IMR-90 (cell line): ENCODE measurements at regions not wholly inside any gene's neighbourhood (a gene's known extent, or its start where the extent isn't known, plus 50 kb on each side); places are given as distances from the start of the nearest gene placed in this dataset.

ENCODE experiments used
- ATAC-seq: fragments of 200-7000 bp; cut with Tn5 transposase; 2 replicates; pipeline ENCODE4 v1.9.1; 2020; ENCODE audit warnings: low read depth, mild to moderate bottlenecking, moderate library complexity
- BruUV-seq: library from RNA; stranded (reverse); fragments of 400-500 nt; replicated peaks from 2 replicates; lab custom pipeline; 2021; lab: Mats Ljungman, UMichigan
- CTCF ChIA-PET: fragments of 300-600 bp; formaldehyde crosslinking; extraction: SDS; loops from one replicate; lab custom pipeline; 2021; ENCODE audit warnings: antibody characterized with exemption; lab: Yijun Ruan, JAX
- POLR2A ChIA-PET: fragments of 300-600 bp; sonication (Branson Sonifier 250); formaldehyde crosslinking; loops from one replicate; lab custom pipeline; 2022; ENCODE audit warnings: antibody characterized with exemption; ENCODE audit not compliant: unreplicated experiment; lab: Charles Lee
- DNase-seq: peaks from one replicate; pipeline ENCODE4 v3.0.0; 2013
- H2AFZ ChIP-seq: replicated peaks from 2 replicates; pipeline ENCODE3; 2013; ENCODE audit warnings: low read length, mild to moderate bottlenecking; ENCODE audit not compliant: poor library complexity
- H2AK5ac ChIP-seq: 2 replicates; pipeline ENCODE4 v1.6.1; 2013; ENCODE audit warnings: low read depth, low read length, inconsistent platforms
- H2AK9ac ChIP-seq: replicated peaks from 2 replicates; pipeline ENCODE3; 2013; ENCODE audit warnings: mild to moderate bottlenecking, low read depth, low read length, moderate library complexity; ENCODE audit not compliant: poor library complexity
- H2BK120ac ChIP-seq: 2 replicates; pipeline ENCODE4 v1.6.1; 2013; ENCODE audit warnings: low read depth, low read length, inconsistent platforms
- H2BK15ac ChIP-seq: 3 replicates; pipeline ENCODE4 v1.6.1; 2013; ENCODE audit warnings: low read depth, low read length, inconsistent platforms
- H2BK20ac ChIP-seq: 2 replicates; pipeline ENCODE4 v1.6.1; 2013; ENCODE audit warnings: low read depth, mild to moderate bottlenecking, inconsistent platforms, low read length, moderate library complexity
- H2BK5ac ChIP-seq: 2 replicates; pipeline ENCODE4 v1.6.1; 2013; ENCODE audit warnings: mild to moderate bottlenecking, low read depth, low read length, inconsistent platforms; ENCODE audit not compliant: poor library complexity, severe bottlenecking
- H3K14ac ChIP-seq: replicated peaks from 2 replicates; pipeline ENCODE4 v1.6.1; 2013; ENCODE audit warnings: low read depth, low read length, inconsistent platforms
- H3K18ac ChIP-seq: 2 replicates; pipeline ENCODE4 v1.6.1; 2013; ENCODE audit warnings: low read depth, low read length, control low read depth
- H3K23ac ChIP-seq: 2 replicates; pipeline ENCODE4 v1.6.1; 2013; ENCODE audit warnings: low read depth, low read length, inconsistent platforms
- H3K27ac ChIP-seq: 2 replicates; pipeline ENCODE4 v1.5.1; 2013; ENCODE audit warnings: mild to moderate bottlenecking, control low read depth, low read length; ENCODE audit not compliant: insufficient read depth
- H3K27me3 ChIP-seq: 2 replicates; pipeline ENCODE4 v1.6.1; 2013; ENCODE audit warnings: low read length; ENCODE audit not compliant: control insufficient read depth, insufficient read depth
- H3K36me3 ChIP-seq: 2 replicates; pipeline ENCODE4 v1.6.1; 2013; ENCODE audit warnings: low read length, mixed read lengths; ENCODE audit not compliant: control insufficient read depth, insufficient read depth
- H3K4ac ChIP-seq: 2 replicates; pipeline ENCODE4 v1.6.1; 2013; ENCODE audit warnings: low read depth, low read length, inconsistent platforms
- H3K4me1 ChIP-seq: 2 replicates; pipeline ENCODE4 v1.6.1; 2013; ENCODE audit warnings: low read length, mixed read lengths; ENCODE audit not compliant: control insufficient read depth, insufficient read depth
- H3K4me2 ChIP-seq: 2 replicates; pipeline ENCODE4 v1.6.1; 2013; ENCODE audit warnings: low read depth, mild to moderate bottlenecking, control low read depth, low read length, moderate library complexity
- H3K4me3 ChIP-seq: 2 replicates; pipeline ENCODE4 v1.5.1; 2013; ENCODE audit warnings: low read depth, mild to moderate bottlenecking, control low read depth, low read length, moderate library complexity; ENCODE audit not compliant: insufficient read depth
- H3K56ac ChIP-seq: 2 replicates; pipeline ENCODE4 v1.6.1; 2013; ENCODE audit warnings: low read length, inconsistent platforms; ENCODE audit not compliant: insufficient read depth; ENCODE audit errors: extremely low read depth
- H3K79me1 ChIP-seq, 2 experiments: 2 replicates each; pipeline ENCODE4 v1.6.1; 2013; ENCODE audit warnings: low read length in 2 of 2, inconsistent platforms in 1 of 2, low read depth in 1 of 2
- H3K9ac ChIP-seq: 2 replicates; pipeline ENCODE4 v1.6.1; 2013; ENCODE audit warnings: low read depth, low read length, control low read depth
- H3K9me1 ChIP-seq: 2 replicates; pipeline ENCODE4 v1.6.1; 2013; ENCODE audit warnings: low read length, inconsistent platforms; ENCODE audit not compliant: insufficient read depth
- H3K9me3 ChIP-seq: 2 replicates; pipeline ENCODE4 v1.6.1; 2013; ENCODE audit warnings: low read length; ENCODE audit not compliant: control insufficient read depth, insufficient read depth
- H4K20me1 ChIP-seq: 2 replicates; pipeline ENCODE4 v1.6.1; 2013; ENCODE audit warnings: low read length, inconsistent platforms; ENCODE audit not compliant: insufficient read depth
- H4K5ac ChIP-seq: 2 replicates; pipeline ENCODE4 v1.6.1; 2013; ENCODE audit warnings: mild to moderate bottlenecking, low read depth, low read length, control low read depth
- H4K8ac ChIP-seq, 2 experiments: 2 replicates each; pipeline ENCODE4 v1.6.1; 2013; ENCODE audit warnings: low read depth in 2 of 2, low read length in 2 of 2, control low read depth in 1 of 2, inconsistent platforms in 1 of 2
- H4K91ac ChIP-seq: 2 replicates; pipeline ENCODE4 v1.6.1; 2013; ENCODE audit warnings: low read depth, low read length, inconsistent platforms; ENCODE audit not compliant: insufficient read depth
- CEBPB ChIP-seq: IDR thresholded peaks from 2 replicates; pipeline ENCODE4 v1.6.1; 2012; ENCODE audit warnings: low read depth, low read length, improper control_type of control experiment
- MAZ ChIP-seq: IDR thresholded peaks from 2 replicates; pipeline ENCODE4 v1.6.1; 2012; ENCODE audit warnings: low read depth, mild to moderate bottlenecking, low read length, improper control_type of control experiment, moderate library complexity, borderline replicate concordance
- MXI1 ChIP-seq: IDR thresholded peaks from 2 replicates; pipeline ENCODE4 v1.6.1; 2012; ENCODE audit warnings: low read depth, mild to moderate bottlenecking, low read length, moderate library complexity, borderline replicate concordance
- NFE2L2 ChIP-seq: fragments of 150-350 bp; IDR thresholded peaks from 2 replicates; pipeline ENCODE4 v1.6.1; 2016; ENCODE audit warnings: low read depth, mild to moderate bottlenecking, low read length
- WGBS, 2 experiments: methylation state at CpG; one replicate each; pipeline versions ENCODE4 v1.1.5 to v1.1.7; 2013; ENCODE audit warnings: missing lambda C conversion rate in 2 of 2; ENCODE audit not compliant: insufficient read length in 1 of 2; ENCODE audit errors: extremely low coverage in 2 of 2; 5-methylcytosine and 5-hydroxymethylcytosine counted together
- dilution Hi-C: fragments of 300-500 bp; cut with HindIII; formaldehyde crosslinking; loops from one replicate; pipeline ENCODE4 v1.14.3; 2018; ENCODE audit warnings: low sequenced_read_pairs; ENCODE audit not compliant: unreplicated experiment
- in situ Hi-C: fragments of 300-500 bp; cut with MboI; formaldehyde crosslinking; loops from 3 replicates; pipeline ENCODE4 v1.14.3; 2019; ENCODE audit warnings: low sequenced_read_pairs, inconsistent platforms, mixed read lengths
- intact Hi-C: fragments of 100-400 bp; cut with micrococcal nuclease; formaldehyde crosslinking; loops from 2 replicates; pipeline ENCODE4 v1.10.0; 2022

DNA sequence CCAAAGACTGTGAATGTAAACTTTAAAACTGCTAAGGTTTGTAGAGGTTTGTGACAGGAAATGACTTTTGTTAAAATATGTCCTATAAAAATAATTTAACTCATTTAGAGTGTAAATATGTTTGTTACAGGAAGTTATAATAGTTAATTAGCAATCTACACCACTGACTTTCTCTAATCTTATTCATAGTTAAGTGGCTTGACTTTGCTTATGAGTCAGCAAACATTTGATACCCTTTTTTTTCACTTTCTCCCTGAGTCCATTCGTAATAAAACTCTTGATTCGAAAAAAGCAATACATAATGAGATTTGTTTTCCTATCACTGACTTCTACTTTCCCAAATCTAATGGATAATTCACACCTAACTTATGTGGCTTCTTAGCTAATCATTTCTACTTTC, 317.7 kb upstream of the SEMA3C start:
- no TSS peak for BruUV-seq
- in situ Hi-C loops: no loop called here

More for the DNA sequence above, 317.7 kb upstream of the SEMA3C start:
- no peaks in the 10 kb centered on the region for H4K20me1 ChIP-seq
- dilution Hi-C loops (no loop called here), intact Hi-C loops (no loop called here)
- no peaks in the 10 kb centered on the region for H3K9me1 ChIP-seq
- no peak overlapping the region for H3K27ac ChIP-seq
- ChIA-PET POLR2A (no interaction called here), CTCF (no interaction called here)
- H3K4ac ChIP-seq: no peak overlapping the region
- no peaks in the 10 kb centered on the region for H3K79me1 ChIP-seq
- TF ChIP-seq CEBPB (no peak), MXI1 (no peak), MAZ (no peak), NFE2L2 (no peak)
- no peak overlapping the region for H3K4me2 ChIP-seq
- H3K18ac ChIP-seq: no peak overlapping the region
- DNase-seq: no peak
- H3K9ac ChIP-seq: no peak overlapping the region
- H2AK9ac ChIP-seq: no peak overlapping the region
- no peaks in the 10 kb centered on the region for H3K9me3 ChIP-seq
- no peak overlapping the region for H2BK5ac ChIP-seq
- no peak overlapping the region for H4K8ac ChIP-seq
- no peak overlapping the region for H2AFZ ChIP-seq
- H4K5ac ChIP-seq: no peak overlapping the region
- no CpG with 5 or more reads among the region's 2 CpGs for WGBS, 2 experiments
- peaks cover 2% of the 10 kb centered on the region; the same call in 1 of the 2 replicates for H3K27me3 ChIP-seq
- H3K56ac ChIP-seq: no peak overlapping the region
- no peaks in the 10 kb centered on the region for H3K4me1 ChIP-seq
- no peak overlapping the region for H4K91ac ChIP-seq
- no peak overlapping the region for H3K23ac ChIP-seq
- H2BK20ac ChIP-seq: no peak overlapping the region
- H2BK120ac ChIP-seq: no peak overlapping the region
- H2AK5ac ChIP-seq: no peak overlapping the region
- no peak overlapping the region for H2BK15ac ChIP-seq
- ATAC-seq: no peak
- H3K14ac ChIP-seq: no peak overlapping the region
- no peak overlapping the region for H3K4me3 ChIP-seq
- H3K36me3 ChIP-seq: no peaks in the 10 kb centered on the region
